ENCODE measurements at regions not wholly inside any gene's neighbourhood (a gene's known extent, or its start where the extent isn't known, plus 50 kb on each side); places are given as distances from the start of the nearest gene placed in this dataset.
A peak's percentile ranks its signal among the peaks of the same experiment; 100 is the strongest.

GRCh38 chr1:106517224-106517623 is 539.2 kb upstream of the PRMT6 start:
- no peak overlapping the region for H3K4me3 ChIP-seq
- no peaks in the 10 kb centered on the region for H3K4me1 ChIP-seq (ENCODE audit: low read depth)
- H3K9me3 ChIP-seq (ENCODE audit: low read depth): no peaks in the 10 kb centered on the region
- H3K27me3 ChIP-seq: no peaks in the 10 kb centered on the region
- DNase-seq (ENCODE audit: low read depth in 1 of 2, low spot score in 1 of 2): no peak
- no peaks in the 10 kb centered on the region for H3K36me3 ChIP-seq
- TF ChIP-seq CTCF (IDR thresholded peaks at IDR 0.05; ENCODE audit: low read depth, low read length): no peak
- H3K27ac ChIP-seq: no peak overlapping the region

DNA sequence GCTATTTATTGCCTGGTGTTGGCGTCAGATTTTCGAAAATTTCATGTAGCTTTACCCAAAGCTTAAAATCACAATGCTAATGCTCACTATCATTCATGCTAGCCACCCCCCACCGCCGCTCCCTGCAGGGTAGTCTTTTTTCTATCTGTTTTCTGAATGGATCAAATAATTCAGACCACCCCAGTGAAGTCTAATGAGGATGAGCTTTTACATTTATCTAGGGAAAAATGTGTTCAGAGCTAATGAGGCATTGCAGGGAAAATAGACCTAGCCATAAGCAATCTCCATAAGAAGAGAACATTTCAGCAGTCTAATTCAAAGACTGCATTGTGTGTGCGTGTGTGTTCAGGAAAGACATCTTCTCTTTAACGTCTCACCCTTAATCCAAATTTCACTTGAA is 533.0 kb upstream of the PRMT6 start:
- H3K36me3 ChIP-seq: no peaks in the 10 kb centered on the region
- no peak overlapping the region for H3K27ac ChIP-seq
- no peak for TF ChIP-seq CTCF (IDR thresholded peaks at IDR 0.05; ENCODE audit: low read depth, low read length)
- DNase-seq (ENCODE audit: low read depth in 1 of 2, low spot score in 1 of 2): no peak
- H3K27me3 ChIP-seq: no peaks in the 10 kb centered on the region
- H3K4me1 ChIP-seq (ENCODE audit: low read depth): no peaks in the 10 kb centered on the region
- no peak overlapping the region for H3K4me3 ChIP-seq
- no peaks in the 10 kb centered on the region for H3K9me3 ChIP-seq (ENCODE audit: low read depth)

GRCh38 chr1:106524631-106525030 is 531.8 kb upstream of the PRMT6 start:
- H3K4me1 ChIP-seq (ENCODE audit: low read depth): no peaks in the 10 kb centered on the region
- DNase-seq (ENCODE audit: low read depth in 1 of 2, low spot score in 1 of 2): no peak
- H3K27ac ChIP-seq: no peak overlapping the region
- no peaks in the 10 kb centered on the region for H3K9me3 ChIP-seq (ENCODE audit: low read depth)
- no peak overlapping the region for H3K4me3 ChIP-seq
- H3K36me3 ChIP-seq: no peaks in the 10 kb centered on the region
- TF ChIP-seq CTCF (IDR thresholded peaks at IDR 0.05; ENCODE audit: low read depth, low read length): no peak
- H3K27me3 ChIP-seq: no peaks in the 10 kb centered on the region

DNA sequence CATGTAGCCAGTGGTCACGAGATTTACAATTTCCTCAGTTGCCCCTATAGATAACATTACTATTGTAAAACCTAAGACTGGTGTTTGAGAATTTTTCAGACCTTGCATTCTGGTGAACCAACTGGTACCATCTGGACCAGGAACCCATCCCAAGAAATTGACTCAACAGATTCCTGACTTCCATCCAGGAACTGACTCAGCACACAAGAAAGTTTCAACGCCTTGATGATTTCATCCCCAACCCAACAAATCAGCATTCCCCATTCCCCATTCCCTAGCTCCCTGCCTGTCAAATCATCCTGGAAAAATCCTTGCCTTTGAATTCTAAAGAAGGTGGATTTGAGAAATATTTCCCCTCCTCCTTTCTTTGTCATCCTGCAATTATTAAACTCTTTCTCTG is 529.8 kb upstream of the PRMT6 start:
- Histone ChIP-seq H3K4me3 (no peak overlapping the region), H3K27ac (no peak overlapping the region), H3K4me1 (ENCODE audit: low read depth) (no peaks in the 10 kb centered on the region), H3K9me3 (ENCODE audit: low read depth) (no peaks in the 10 kb centered on the region), H3K27me3 (no peaks in the 10 kb centered on the region), H3K36me3 (no peaks in the 10 kb centered on the region)
- no peak for TF ChIP-seq CTCF (IDR thresholded peaks at IDR 0.05; ENCODE audit: low read depth, low read length)
- DNase-seq (ENCODE audit: low read depth in 1 of 2, low spot score in 1 of 2): peak in 1 of 2 donors; percentile 6

- Histone ChIP-seq H3K4me3 (no peak overlapping the region), H3K36me3 (no peaks in the 10 kb centered on the region), H3K9me3 (ENCODE audit: low read depth) (no peaks in the 10 kb centered on the region), H3K27ac (no peak overlapping the region), H3K4me1 (ENCODE audit: low read depth) (no peaks in the 10 kb centered on the region), H3K27me3 (no peaks in the 10 kb centered on the region)
- no peak for TF ChIP-seq CTCF (IDR thresholded peaks at IDR 0.05; ENCODE audit: low read depth, low read length)
- no peak for DNase-seq (ENCODE audit: low read depth in 1 of 2, low spot score in 1 of 2)
Measured at GRCh38 chr1:106534612-106535011, 521.9 kb upstream of the PRMT6 start.

GRCh38 chr1:106536741-106537140 is 519.7 kb upstream of the PRMT6 start:
- Histone ChIP-seq H3K27ac (no peak overlapping the region), H3K27me3 (no peaks in the 10 kb centered on the region)

More at GRCh38 chr1:106536741-106537140, 519.7 kb upstream of the PRMT6 start:
- H3K9me3 ChIP-seq (ENCODE audit: low read depth): peaks cover 4% of the 10 kb centered on the region
- H3K4me1 ChIP-seq (ENCODE audit: low read depth): no peaks in the 10 kb centered on the region
- no peak for TF ChIP-seq CTCF (IDR thresholded peaks at IDR 0.05; ENCODE audit: low read depth, low read length)
- H3K36me3 ChIP-seq: no peaks in the 10 kb centered on the region
- no peak for DNase-seq (ENCODE audit: low read depth in 1 of 2, low spot score in 1 of 2)
- no peak overlapping the region for H3K4me3 ChIP-seq

All from cardiac muscle cell (in vitro differentiated cells and primary cell).